ENCODE measurements at regions not wholly inside any gene's neighbourhood (a gene's known extent, or its start where the extent isn't known, plus 50 kb on each side); places are given as distances from the start of the nearest gene placed in this dataset.

DNA sequence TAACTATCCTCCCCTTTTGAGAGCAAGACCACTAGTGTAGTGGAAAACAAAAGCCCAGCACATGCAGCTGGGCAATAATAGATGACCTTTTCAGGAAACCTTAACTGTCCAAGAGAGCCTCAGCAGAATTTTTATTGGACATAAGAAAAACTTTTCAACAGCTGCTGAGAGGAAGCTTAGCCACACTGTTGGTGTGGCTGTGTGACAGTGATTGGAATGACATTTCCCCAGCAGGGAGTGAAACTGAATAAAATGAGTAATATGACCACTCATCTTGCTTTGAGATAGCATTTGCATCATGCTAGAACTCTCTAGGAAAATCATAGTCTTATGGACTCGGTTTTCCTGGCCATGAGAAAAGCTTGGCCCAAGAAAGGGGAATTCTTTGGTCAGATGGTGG, 687.8 kb downstream of the SLCO4C1 start:
- no peak overlapping the region for H4K5ac ChIP-seq (ENCODE audit: insufficient read length, low read depth, low read length)
- Mint-ChIP-seq H3K4me3 (no peak overlapping the region), H3K9me3 (no peaks in the 10 kb centered on the region), H3K27ac (no peak overlapping the region), H3K27me3 (ENCODE audit: low read depth) (no peaks in the 10 kb centered on the region), H3K36me3 (ENCODE audit: insufficient read depth in 1 of 3, low read depth in 3 of 3) (no peaks in the 10 kb centered on the region), H3K4me1 (no peaks in the 10 kb centered on the region)
- H3K79me2 ChIP-seq (ENCODE audit: insufficient read depth, low read length): no peaks in the 10 kb centered on the region
- H3K56ac ChIP-seq (ENCODE audit: insufficient read length, low read depth, low read length): no peak overlapping the region
- no peaks in the 10 kb centered on the region for H4K20me1 ChIP-seq (ENCODE audit: control insufficient read depth, insufficient read depth, insufficient read length)
- H2BK15ac ChIP-seq (ENCODE audit: low read depth, low read length): no peak overlapping the region
- H3K23ac ChIP-seq (ENCODE audit: insufficient read length, low read depth, low read length): no peak overlapping the region
- no peak overlapping the region for H2AFZ ChIP-seq (ENCODE audit: low read length)
- no peaks in the 10 kb centered on the region for H3K27me3 ChIP-seq (ENCODE audit: insufficient read depth, low read length)
- WGBS (ENCODE audit: extremely low coverage, insufficient read length, low lambda C conversion rate): no CpG with 5 or more reads among the region's 1 CpG
- no peak overlapping the region for H3K4ac ChIP-seq (ENCODE audit: low read depth, low read length)
- TF ChIP-seq, protein P1, sequence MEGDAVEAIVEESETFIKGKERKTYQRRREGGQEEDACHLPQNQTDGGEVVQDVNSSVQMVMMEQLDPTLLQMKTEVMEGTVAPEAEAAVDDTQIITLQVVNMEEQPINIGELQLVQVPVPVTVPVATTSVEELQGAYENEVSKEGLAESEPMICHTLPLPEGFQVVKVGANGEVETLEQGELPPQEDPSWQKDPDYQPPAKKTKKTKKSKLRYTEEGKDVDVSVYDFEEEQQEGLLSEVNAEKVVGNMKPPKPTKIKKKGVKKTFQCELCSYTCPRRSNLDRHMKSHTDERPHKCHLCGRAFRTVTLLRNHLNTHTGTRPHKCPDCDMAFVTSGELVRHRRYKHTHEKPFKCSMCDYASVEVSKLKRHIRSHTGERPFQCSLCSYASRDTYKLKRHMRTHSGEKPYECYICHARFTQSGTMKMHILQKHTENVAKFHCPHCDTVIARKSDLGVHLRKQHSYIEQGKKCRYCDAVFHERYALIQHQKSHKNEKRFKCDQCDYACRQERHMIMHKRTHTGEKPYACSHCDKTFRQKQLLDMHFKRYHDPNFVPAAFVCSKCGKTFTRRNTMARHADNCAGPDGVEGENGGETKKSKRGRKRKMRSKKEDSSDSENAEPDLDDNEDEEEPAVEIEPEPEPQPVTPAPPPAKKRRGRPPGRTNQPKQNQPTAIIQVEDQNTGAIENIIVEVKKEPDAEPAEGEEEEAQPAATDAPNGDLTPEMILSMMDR (conservative IDR thresholded peaks at IDR 0.05): no peak
- no peak overlapping the region for H3T11ph ChIP-seq (ENCODE audit: low read length)
- no peaks in the 10 kb centered on the region for H3K4me1 ChIP-seq (ENCODE audit: insufficient read depth, low read length)
- H2BK120ac ChIP-seq (ENCODE audit: low read depth, low read length, poor library complexity, severe bottlenecking): no peak overlapping the region
- H4K8ac ChIP-seq (replicated peaks; ENCODE audit: insufficient read length, low read depth, low read length): no peak overlapping the region
- H4K91ac ChIP-seq (ENCODE audit: insufficient read length, low read depth, low read length): no peak overlapping the region
- H3K9ac ChIP-seq (ENCODE audit: extremely low read depth, insufficient read length, low read length): no peak overlapping the region
- H3K18ac ChIP-seq (ENCODE audit: insufficient read length, low read depth, low read length): no peak overlapping the region
- H2BK20ac ChIP-seq (ENCODE audit: low read depth, low read length, poor library complexity, severe bottlenecking): no peak overlapping the region
- no peak overlapping the region for H2BK5ac ChIP-seq (ENCODE audit: insufficient read length, low read length)
- no peak overlapping the region for H2AK5ac ChIP-seq (ENCODE audit: insufficient read length, low read length)
- H3K23me2 ChIP-seq (ENCODE audit: insufficient read length, low read depth, low read length, poor library complexity, severe bottlenecking): no peaks in the 10 kb centered on the region
- no peak overlapping the region for H3K4me2 ChIP-seq (ENCODE audit: insufficient read depth, insufficient read length, low read length)
- H3K27ac ChIP-seq (ENCODE audit: insufficient read length, low read depth, low read length): no peak overlapping the region
- no peak overlapping the region for H3K14ac ChIP-seq (ENCODE audit: insufficient read depth, low read length)
- DNase-seq: no peak
- H2BK12ac ChIP-seq (ENCODE audit: insufficient read length, low read depth, low read length): no peak overlapping the region
- no peaks in the 10 kb centered on the region for H3K9me3 ChIP-seq (ENCODE audit: control insufficient read depth, low read depth, low read length)
- no peaks in the 10 kb centered on the region for H3K79me1 ChIP-seq (ENCODE audit: insufficient read depth, low read depth, low read length, poor library complexity, severe bottlenecking)

Measured in H9 (cell line).